Calu3 (cell line): ENCODE measurements at regions not wholly inside any gene's neighbourhood (a gene's known extent, or its start where the extent isn't known, plus 50 kb on each side); places are given as distances from the start of the nearest gene placed in this dataset.

ENCODE experiments used
- BruUV-seq: library from RNA; stranded (reverse); fragments of 400-500 nt; replicated peaks from 2 replicates; lab custom pipeline; 2021; lab: Mats Ljungman, UMichigan
- CTCF ChIA-PET: fragments of 300-600 bp; sonication (Branson Sonifier 250); formaldehyde crosslinking; loops from one replicate; lab custom pipeline; 2022; ENCODE audit warnings: antibody characterized with exemption; lab: Charles Lee
- DNase-seq: peaks from one replicate; pipeline ENCODE4 v3.0.0; 2022
- H3K27ac Mint-ChIP-seq: one replicate; pipeline ENCODE4 v1.8.0; 2022; ENCODE audit warnings: mixed read lengths; ENCODE audit not compliant: unreplicated experiment
- H3K27me3 Mint-ChIP-seq: one replicate; pipeline ENCODE4 v1.8.0; 2022; ENCODE audit warnings: mixed read lengths; ENCODE audit not compliant: unreplicated experiment
- H3K36me3 Mint-ChIP-seq: one replicate; pipeline ENCODE4 v1.8.0; 2022; ENCODE audit warnings: mild to moderate bottlenecking, moderate library complexity, mixed read lengths; ENCODE audit not compliant: insufficient read depth, unreplicated experiment
- H3K4me1 Mint-ChIP-seq: one replicate; pipeline ENCODE4 v1.8.0; 2022; ENCODE audit warnings: mild to moderate bottlenecking, low read depth, mixed read lengths; ENCODE audit not compliant: unreplicated experiment
- H3K4me3 Mint-ChIP-seq: one replicate; pipeline ENCODE4 v1.8.0; 2022; ENCODE audit warnings: mild to moderate bottlenecking, low read depth, moderate library complexity, mixed read lengths; ENCODE audit not compliant: unreplicated experiment
- H3K9me3 Mint-ChIP-seq: one replicate; pipeline ENCODE4 v1.8.0; 2022; ENCODE audit warnings: low read depth, mixed read lengths; ENCODE audit not compliant: unreplicated experiment
- CTCF ChIP-seq: fragments of 200-600 bp; IDR thresholded peaks from one replicate; pipeline ENCODE4 v1.8.0; 2022; ENCODE audit warnings: antibody characterized with exemption; ENCODE audit not compliant: unreplicated experiment
- intact Hi-C: fragments of 100-400 bp; cut with micrococcal nuclease; formaldehyde crosslinking; loops from one replicate; pipeline ENCODE4 v1.10.0; 2022; ENCODE audit not compliant: unreplicated experiment

GRCh38 chr18:56127322-56128099 lies 510.9 kb downstream of the TXNL1 start:
- no peak for TF ChIP-seq CTCF
- DNase-seq = no peak
- Mint-ChIP-seq H3K4me1 (no peaks in the 10 kb centered on the region), H3K9me3 (no peaks in the 10 kb centered on the region), H3K4me3 (no peak overlapping the region), H3K27me3 (peaks cover 10% of the 10 kb centered on the region), H3K36me3 (no peaks in the 10 kb centered on the region), H3K27ac (no peak overlapping the region)
- intact Hi-C loops = no loop called here
- BruUV-seq = no TSS peak
- CTCF ChIA-PET = no interaction called here

- H3K27me3 Mint-ChIP-seq = no peaks in the 10 kb centered on the region
- no peak for TF ChIP-seq CTCF
- no peak overlapping the region for H3K4me3 Mint-ChIP-seq
- H3K9me3 Mint-ChIP-seq = no peaks in the 10 kb centered on the region
- no peak overlapping the region for H3K27ac Mint-ChIP-seq
- H3K4me1 Mint-ChIP-seq = no peaks in the 10 kb centered on the region
- H3K36me3 Mint-ChIP-seq = no peaks in the 10 kb centered on the region
- no peak for DNase-seq
- intact Hi-C loops = no loop called here
- no TSS peak for BruUV-seq
- CTCF ChIA-PET = no interaction called here
Observed at GRCh38 chr18:56124186-56124585, 514.2 kb downstream of the TXNL1 start.

GRCh38 chr18:56121669-56122068 lies 516.7 kb downstream of the TXNL1 start:
- DNase-seq = no peak
- Mint-ChIP-seq H3K27me3 (no peaks in the 10 kb centered on the region), H3K27ac (no peak overlapping the region), H3K4me1 (no peaks in the 10 kb centered on the region), H3K9me3 (no peaks in the 10 kb centered on the region), H3K36me3 (no peaks in the 10 kb centered on the region), H3K4me3 (no peak overlapping the region)
- intact Hi-C loops = no loop called here
- CTCF ChIA-PET = no interaction called here
- no TSS peak for BruUV-seq
- TF ChIP-seq CTCF = no peak

- Mint-ChIP-seq H3K9me3 (no peaks in the 10 kb centered on the region), H3K4me1 (no peaks in the 10 kb centered on the region), H3K4me3 (no peak overlapping the region), H3K36me3 (no peaks in the 10 kb centered on the region), H3K27ac (no peak overlapping the region), H3K27me3 (no peaks in the 10 kb centered on the region)
- intact Hi-C loops = no loop called here
- no TSS peak for BruUV-seq
- TF ChIP-seq CTCF = no peak
- CTCF ChIA-PET = no interaction called here
- DNase-seq = no peak
Observed at GRCh38 chr18:56120782-56121181, 517.6 kb downstream of the TXNL1 start.
